IMR-90 (cell line): ENCODE measurements at regions not wholly inside any gene's neighbourhood (a gene's known extent, or its start where the extent isn't known, plus 50 kb on each side); places are given as distances from the start of the nearest gene placed in this dataset.

Experiments used
- ATAC-seq: fragments of 200-7000 bp; cut with Tn5 transposase; 2 replicates; pipeline ENCODE4 v1.9.1; 2020; ENCODE audit warnings: low read depth, mild to moderate bottlenecking, moderate library complexity
- BruUV-seq: library from RNA; stranded (reverse); fragments of 400-500 nt; replicated peaks from 2 replicates; lab custom pipeline; 2021; lab: Mats Ljungman, UMichigan
- CTCF ChIA-PET: fragments of 300-600 bp; formaldehyde crosslinking; extraction: SDS; loops from one replicate; lab custom pipeline; 2021; ENCODE audit warnings: antibody characterized with exemption; lab: Yijun Ruan, JAX
- POLR2A ChIA-PET: fragments of 300-600 bp; sonication (Branson Sonifier 250); formaldehyde crosslinking; loops from one replicate; lab custom pipeline; 2022; ENCODE audit warnings: antibody characterized with exemption; ENCODE audit not compliant: unreplicated experiment; lab: Charles Lee
- DNase-seq: peaks from one replicate; pipeline ENCODE4 v3.0.0; 2013
- H2AFZ ChIP-seq: replicated peaks from 2 replicates; pipeline ENCODE3; 2013; ENCODE audit warnings: low read length, mild to moderate bottlenecking; ENCODE audit not compliant: poor library complexity
- H2AK5ac ChIP-seq: 2 replicates; pipeline ENCODE4 v1.6.1; 2013; ENCODE audit warnings: low read depth, low read length, inconsistent platforms
- H2AK9ac ChIP-seq: replicated peaks from 2 replicates; pipeline ENCODE3; 2013; ENCODE audit warnings: mild to moderate bottlenecking, low read depth, low read length, moderate library complexity; ENCODE audit not compliant: poor library complexity
- H2BK120ac ChIP-seq: 2 replicates; pipeline ENCODE4 v1.6.1; 2013; ENCODE audit warnings: low read depth, low read length, inconsistent platforms
- H2BK15ac ChIP-seq: 3 replicates; pipeline ENCODE4 v1.6.1; 2013; ENCODE audit warnings: low read depth, low read length, inconsistent platforms
- H2BK20ac ChIP-seq: 2 replicates; pipeline ENCODE4 v1.6.1; 2013; ENCODE audit warnings: low read depth, mild to moderate bottlenecking, inconsistent platforms, low read length, moderate library complexity
- H2BK5ac ChIP-seq: 2 replicates; pipeline ENCODE4 v1.6.1; 2013; ENCODE audit warnings: mild to moderate bottlenecking, low read depth, low read length, inconsistent platforms; ENCODE audit not compliant: poor library complexity, severe bottlenecking
- H3K14ac ChIP-seq: replicated peaks from 2 replicates; pipeline ENCODE4 v1.6.1; 2013; ENCODE audit warnings: low read depth, low read length, inconsistent platforms
- H3K18ac ChIP-seq: 2 replicates; pipeline ENCODE4 v1.6.1; 2013; ENCODE audit warnings: low read depth, low read length, control low read depth
- H3K23ac ChIP-seq: 2 replicates; pipeline ENCODE4 v1.6.1; 2013; ENCODE audit warnings: low read depth, low read length, inconsistent platforms
- H3K27ac ChIP-seq: 2 replicates; pipeline ENCODE4 v1.5.1; 2013; ENCODE audit warnings: mild to moderate bottlenecking, control low read depth, low read length; ENCODE audit not compliant: insufficient read depth
- H3K27me3 ChIP-seq: 2 replicates; pipeline ENCODE4 v1.6.1; 2013; ENCODE audit warnings: low read length; ENCODE audit not compliant: control insufficient read depth, insufficient read depth
- H3K36me3 ChIP-seq: 2 replicates; pipeline ENCODE4 v1.6.1; 2013; ENCODE audit warnings: low read length, mixed read lengths; ENCODE audit not compliant: control insufficient read depth, insufficient read depth
- H3K4ac ChIP-seq: 2 replicates; pipeline ENCODE4 v1.6.1; 2013; ENCODE audit warnings: low read depth, low read length, inconsistent platforms
- H3K4me1 ChIP-seq: 2 replicates; pipeline ENCODE4 v1.6.1; 2013; ENCODE audit warnings: low read length, mixed read lengths; ENCODE audit not compliant: control insufficient read depth, insufficient read depth
- H3K4me2 ChIP-seq: 2 replicates; pipeline ENCODE4 v1.6.1; 2013; ENCODE audit warnings: low read depth, mild to moderate bottlenecking, control low read depth, low read length, moderate library complexity
- H3K4me3 ChIP-seq: 2 replicates; pipeline ENCODE4 v1.5.1; 2013; ENCODE audit warnings: low read depth, mild to moderate bottlenecking, control low read depth, low read length, moderate library complexity; ENCODE audit not compliant: insufficient read depth
- H3K56ac ChIP-seq: 2 replicates; pipeline ENCODE4 v1.6.1; 2013; ENCODE audit warnings: low read length, inconsistent platforms; ENCODE audit not compliant: insufficient read depth; ENCODE audit errors: extremely low read depth
- H3K79me1 ChIP-seq, 2 experiments: 2 replicates each; pipeline ENCODE4 v1.6.1; 2013; ENCODE audit warnings: low read length in 2 of 2, inconsistent platforms in 1 of 2, low read depth in 1 of 2
- H3K9ac ChIP-seq: 2 replicates; pipeline ENCODE4 v1.6.1; 2013; ENCODE audit warnings: low read depth, low read length, control low read depth
- H3K9me1 ChIP-seq: 2 replicates; pipeline ENCODE4 v1.6.1; 2013; ENCODE audit warnings: low read length, inconsistent platforms; ENCODE audit not compliant: insufficient read depth
- H3K9me3 ChIP-seq: 2 replicates; pipeline ENCODE4 v1.6.1; 2013; ENCODE audit warnings: low read length; ENCODE audit not compliant: control insufficient read depth, insufficient read depth
- H4K20me1 ChIP-seq: 2 replicates; pipeline ENCODE4 v1.6.1; 2013; ENCODE audit warnings: low read length, inconsistent platforms; ENCODE audit not compliant: insufficient read depth
- H4K5ac ChIP-seq: 2 replicates; pipeline ENCODE4 v1.6.1; 2013; ENCODE audit warnings: mild to moderate bottlenecking, low read depth, low read length, control low read depth
- H4K8ac ChIP-seq, 2 experiments: 2 replicates each; pipeline ENCODE4 v1.6.1; 2013; ENCODE audit warnings: low read depth in 2 of 2, low read length in 2 of 2, control low read depth in 1 of 2, inconsistent platforms in 1 of 2
- H4K91ac ChIP-seq: 2 replicates; pipeline ENCODE4 v1.6.1; 2013; ENCODE audit warnings: low read depth, low read length, inconsistent platforms; ENCODE audit not compliant: insufficient read depth
- BHLHE40 ChIP-seq: fragments of 150-350 bp; IDR thresholded peaks from 2 replicates; pipeline ENCODE4 v1.6.1; 2016; ENCODE audit warnings: mild to moderate bottlenecking, low read depth, low read length
- CEBPB ChIP-seq: IDR thresholded peaks from 2 replicates; pipeline ENCODE4 v1.6.1; 2012; ENCODE audit warnings: low read depth, low read length, improper control_type of control experiment
- CHD1 ChIP-seq: IDR thresholded peaks from 2 replicates; pipeline ENCODE4 v1.6.1; 2012; ENCODE audit warnings: low read depth, low read length, improper control_type of control experiment
- FOS ChIP-seq: fragments of 150-350 bp; IDR thresholded peaks from 2 replicates; pipeline ENCODE4 v1.6.1; 2016; ENCODE audit warnings: low read depth, low read length
- MAFK ChIP-seq: IDR thresholded peaks from 2 replicates; pipeline ENCODE4 v1.6.1; 2012; ENCODE audit warnings: low read depth, low read length, improper control_type of control experiment
- MAZ ChIP-seq: IDR thresholded peaks from 2 replicates; pipeline ENCODE4 v1.6.1; 2012; ENCODE audit warnings: low read depth, mild to moderate bottlenecking, low read length, improper control_type of control experiment, moderate library complexity, borderline replicate concordance
- MXI1 ChIP-seq: IDR thresholded peaks from 2 replicates; pipeline ENCODE4 v1.6.1; 2012; ENCODE audit warnings: low read depth, mild to moderate bottlenecking, low read length, moderate library complexity, borderline replicate concordance
- NFE2L2 ChIP-seq: fragments of 150-350 bp; IDR thresholded peaks from 2 replicates; pipeline ENCODE4 v1.6.1; 2016; ENCODE audit warnings: low read depth, mild to moderate bottlenecking, low read length
- POLR2A ChIP-seq: IDR thresholded peaks from 2 replicates; pipeline ENCODE4 v1.6.1; 2012; ENCODE audit warnings: mild to moderate bottlenecking, low read depth, low read length
- RAD21 ChIP-seq: IDR thresholded peaks from 2 replicates; pipeline ENCODE4 v1.6.1; 2012; ENCODE audit warnings: low read length, improper control_type of control experiment
- RCOR1 ChIP-seq: IDR thresholded peaks from 2 replicates; pipeline ENCODE4 v1.6.1; 2012; ENCODE audit warnings: mild to moderate bottlenecking, low read length, improper control_type of control experiment; ENCODE audit not compliant: insufficient replicate concordance
- RFX5 ChIP-seq: IDR thresholded peaks from 2 replicates; pipeline ENCODE4 v1.8.0; 2012; ENCODE audit warnings: low read depth, mild to moderate bottlenecking, low read length, moderate library complexity
- SMC3 ChIP-seq: fragments of 150-350 bp; IDR thresholded peaks from 2 replicates; pipeline ENCODE4 v1.6.1; 2016; ENCODE audit warnings: low read depth, mild to moderate bottlenecking, antibody characterized with exemption, low read length, moderate library complexity
- WGBS, 2 experiments: methylation state at CpG; one replicate each; pipeline versions ENCODE4 v1.1.5 to v1.1.7; 2013; ENCODE audit warnings: missing lambda C conversion rate in 2 of 2; ENCODE audit not compliant: insufficient read length in 1 of 2; ENCODE audit errors: extremely low coverage in 2 of 2; 5-methylcytosine and 5-hydroxymethylcytosine counted together
- dilution Hi-C: fragments of 300-500 bp; cut with HindIII; formaldehyde crosslinking; loops from one replicate; pipeline ENCODE4 v1.14.3; 2018; ENCODE audit warnings: low sequenced_read_pairs; ENCODE audit not compliant: unreplicated experiment
- in situ Hi-C: fragments of 300-500 bp; cut with MboI; formaldehyde crosslinking; loops from 3 replicates; pipeline ENCODE4 v1.14.3; 2019; ENCODE audit warnings: low sequenced_read_pairs, inconsistent platforms, mixed read lengths
- intact Hi-C: fragments of 100-400 bp; cut with micrococcal nuclease; formaldehyde crosslinking; loops from 2 replicates; pipeline ENCODE4 v1.10.0; 2022
- TF ChIP-seq, protein P1 (sequence below): fragments of 150-350 bp; IDR thresholded peaks from 2 replicates; pipeline ENCODE4 v1.6.1; 2017; ENCODE audit warnings: mild to moderate bottlenecking, antibody characterized with exemption, low read length, low read depth
- TF ChIP-seq, protein P2 (sequence below): fragments of 150-350 bp; IDR thresholded peaks from 2 replicates; pipeline ENCODE4 v1.6.1; 2016; ENCODE audit warnings: low read depth, mild to moderate bottlenecking, low read length, moderate library complexity, borderline replicate concordance
- TF ChIP-seq, protein P3 (sequence below): conservative IDR thresholded peaks from 2 replicates; pipeline ENCODE4 v1.5.1; 2012; ENCODE audit warnings: mild to moderate bottlenecking, low read depth, low read length, improper control_type of control experiment

DNA sequence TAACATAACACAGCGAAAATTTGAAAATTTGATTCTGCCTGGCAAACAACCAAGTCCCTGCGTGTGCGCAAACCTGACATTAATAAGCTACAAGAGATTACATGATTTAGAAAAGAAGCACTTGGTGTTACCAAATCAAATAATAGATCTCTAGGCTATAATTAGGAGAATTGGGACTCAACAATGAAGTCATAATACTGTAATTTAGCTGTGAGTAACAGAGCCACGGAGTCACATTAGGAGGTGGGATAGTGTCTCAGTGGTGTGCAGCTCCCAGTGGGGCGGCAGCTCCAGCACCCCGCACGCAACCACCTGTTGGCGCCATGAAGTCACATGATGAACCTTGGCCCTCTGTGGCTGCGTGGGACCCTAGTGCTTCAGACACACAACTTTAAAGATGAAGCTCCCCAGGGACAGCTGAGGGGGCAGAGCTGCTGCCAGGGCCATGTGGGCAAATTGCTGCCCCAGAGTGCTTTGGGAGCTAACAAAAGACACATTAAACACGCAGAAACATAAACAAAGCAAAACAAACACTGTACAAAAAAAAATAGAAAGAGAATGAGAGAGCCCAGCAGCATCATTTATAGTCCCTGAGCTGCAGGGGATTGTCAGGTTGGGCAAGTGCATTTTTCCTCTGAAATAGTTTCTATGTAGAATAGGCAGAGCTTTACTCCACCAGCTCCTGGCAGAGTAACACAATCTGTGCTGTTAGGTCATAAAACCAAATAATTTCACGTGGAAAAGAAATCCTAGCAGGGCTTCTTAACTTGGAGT lies 605.6 kb downstream of the SOX6 start:
- in situ Hi-C loops (no loop called here), intact Hi-C loops (no loop called here), dilution Hi-C loops (no loop called here)
- TF ChIP-seq NFE2L2 (no peak), FOS (no peak), BHLHE40 (no peak), MXI1 (no peak), SMC3 (no peak), CHD1 (no peak), MAZ (no peak), MAFK (no peak), RFX5 (no peak), CEBPB (no peak), RCOR1 (no peak), RAD21 (no peak), POLR2A (no peak)
- TF ChIP-seq, protein P1, sequence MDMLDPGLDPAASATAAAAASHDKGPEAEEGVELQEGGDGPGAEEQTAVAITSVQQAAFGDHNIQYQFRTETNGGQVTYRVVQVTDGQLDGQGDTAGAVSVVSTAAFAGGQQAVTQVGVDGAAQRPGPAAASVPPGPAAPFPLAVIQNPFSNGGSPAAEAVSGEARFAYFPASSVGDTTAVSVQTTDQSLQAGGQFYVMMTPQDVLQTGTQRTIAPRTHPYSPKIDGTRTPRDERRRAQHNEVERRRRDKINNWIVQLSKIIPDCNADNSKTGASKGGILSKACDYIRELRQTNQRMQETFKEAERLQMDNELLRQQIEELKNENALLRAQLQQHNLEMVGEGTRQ, result no peak
- TF ChIP-seq, protein P2, sequence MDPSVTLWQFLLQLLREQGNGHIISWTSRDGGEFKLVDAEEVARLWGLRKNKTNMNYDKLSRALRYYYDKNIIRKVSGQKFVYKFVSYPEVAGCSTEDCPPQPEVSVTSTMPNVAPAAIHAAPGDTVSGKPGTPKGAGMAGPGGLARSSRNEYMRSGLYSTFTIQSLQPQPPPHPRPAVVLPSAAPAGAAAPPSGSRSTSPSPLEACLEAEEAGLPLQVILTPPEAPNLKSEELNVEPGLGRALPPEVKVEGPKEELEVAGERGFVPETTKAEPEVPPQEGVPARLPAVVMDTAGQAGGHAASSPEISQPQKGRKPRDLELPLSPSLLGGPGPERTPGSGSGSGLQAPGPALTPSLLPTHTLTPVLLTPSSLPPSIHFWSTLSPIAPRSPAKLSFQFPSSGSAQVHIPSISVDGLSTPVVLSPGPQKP, result no peak
- TF ChIP-seq, protein P3, sequence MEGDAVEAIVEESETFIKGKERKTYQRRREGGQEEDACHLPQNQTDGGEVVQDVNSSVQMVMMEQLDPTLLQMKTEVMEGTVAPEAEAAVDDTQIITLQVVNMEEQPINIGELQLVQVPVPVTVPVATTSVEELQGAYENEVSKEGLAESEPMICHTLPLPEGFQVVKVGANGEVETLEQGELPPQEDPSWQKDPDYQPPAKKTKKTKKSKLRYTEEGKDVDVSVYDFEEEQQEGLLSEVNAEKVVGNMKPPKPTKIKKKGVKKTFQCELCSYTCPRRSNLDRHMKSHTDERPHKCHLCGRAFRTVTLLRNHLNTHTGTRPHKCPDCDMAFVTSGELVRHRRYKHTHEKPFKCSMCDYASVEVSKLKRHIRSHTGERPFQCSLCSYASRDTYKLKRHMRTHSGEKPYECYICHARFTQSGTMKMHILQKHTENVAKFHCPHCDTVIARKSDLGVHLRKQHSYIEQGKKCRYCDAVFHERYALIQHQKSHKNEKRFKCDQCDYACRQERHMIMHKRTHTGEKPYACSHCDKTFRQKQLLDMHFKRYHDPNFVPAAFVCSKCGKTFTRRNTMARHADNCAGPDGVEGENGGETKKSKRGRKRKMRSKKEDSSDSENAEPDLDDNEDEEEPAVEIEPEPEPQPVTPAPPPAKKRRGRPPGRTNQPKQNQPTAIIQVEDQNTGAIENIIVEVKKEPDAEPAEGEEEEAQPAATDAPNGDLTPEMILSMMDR, result no peak
- Histone ChIP-seq H2AK9ac (no peak overlapping the region), H2BK20ac (no peak overlapping the region), H3K27ac (no peak overlapping the region), H3K9me3 (peaks cover 2% of the 10 kb centered on the region; the same call in 1 of the 2 replicates), H2AFZ (peak overlapping the region; percentile 12), H4K91ac (0 out of 2 replicates have a peak overlapping the region, but pooled peaks have one; percentile 16), H4K8ac (no peak overlapping the region), H3K14ac (no peak overlapping the region), H2BK5ac (no peak overlapping the region), H3K27me3 (no peaks in the 10 kb centered on the region), H3K23ac (no peak overlapping the region), H3K18ac (no peak overlapping the region), H3K9me1 (peaks cover 13% of the 10 kb centered on the region), H3K9ac (no peak overlapping the region), H2AK5ac (no peak overlapping the region), H3K79me1 (no peaks in the 10 kb centered on the region), H3K4me2 (no peak overlapping the region), H3K4me3 (no peak overlapping the region), H4K20me1 (no peaks in the 10 kb centered on the region), H2BK120ac (peak overlapping the region; percentile 95; the same call in 1 of the 2 replicates), H4K5ac (no peak overlapping the region), H3K36me3 (no peaks in the 10 kb centered on the region), H3K4ac (peak overlapping the region; percentile 57), H2BK15ac (no peak overlapping the region), H3K56ac (no peak overlapping the region), H3K4me1 (peaks cover 16% of the 10 kb centered on the region)
- no peak for DNase-seq
- CTCF ChIA-PET, result no interaction called here
- no TSS peak for BruUV-seq
- WGBS, 2 experiments, result 93% methylated on average over 5 of the region's 11 CpGs; no CpG with 5 or more reads in 1 of the 2 experiments
- POLR2A ChIA-PET, result no interaction called here
- no peak for ATAC-seq
